NCI-H128 (cell line): ENCODE measurements at regions not wholly inside any gene's neighbourhood (a gene's known extent, or its start where the extent isn't known, plus 50 kb on each side); places are given as distances from the start of the nearest gene placed in this dataset.
"Not testable (repeated sequence)": the region's sequence is repeated elsewhere in the genome, so short reads cannot be mapped to it uniquely, and the experiment has no call there.

Experiments
- DNase-seq: peaks from one replicate; lab custom pipeline; 2025; ENCODE audit not compliant: unreplicated experiment; lab: John Stamatoyannopoulos, UW

- DNase-seq = no peak
Measured at GRCh38 chr13:22925881-22926747, 254.7 kb upstream of the SGCG start.

GRCh38 chr13:22926748-22927400, 253.9 kb upstream of the SGCG start:
- DNase-seq = no peak

- DNase-seq = not testable (repeated sequence)
Measured at GRCh38 chr13:22927845-22928244, 252.9 kb upstream of the SGCG start.

- no peak for DNase-seq
Measured at GRCh38 chr13:22929381-22930126, 251.2 kb upstream of the SGCG start.

- no peak for DNase-seq
Measured at GRCh38 chr13:22931576-22931975, 249.2 kb upstream of the SGCG start.

- not testable (repeated sequence) for DNase-seq
Measured at GRCh38 chr13:22932632-22933412, 248.0 kb upstream of the SGCG start.

- no peak for DNase-seq
Measured at GRCh38 chr13:22933571-22934181, 247.1 kb upstream of the SGCG start.

GRCh38 chr13:22934744-22935523, 245.8 kb upstream of the SGCG start:
- no peak for DNase-seq

- no peak for DNase-seq
Measured at GRCh38 chr13:22936228-22936627, 244.6 kb upstream of the SGCG start.

GRCh38 chr13:22937241-22937640, 243.5 kb upstream of the SGCG start:
- no peak for DNase-seq

GRCh38 chr13:22937953-22938352, 242.8 kb upstream of the SGCG start:
- DNase-seq = no peak

- DNase-seq = no peak
Measured at GRCh38 chr13:22938576-22938975, 242.2 kb upstream of the SGCG start.

GRCh38 chr13:22939157-22939556, 241.6 kb upstream of the SGCG start:
- no peak for DNase-seq

GRCh38 chr13:22940090-22940710, 240.6 kb upstream of the SGCG start:
- DNase-seq = no peak

- no peak for DNase-seq
Measured at GRCh38 chr13:22940736-22941135, 240.0 kb upstream of the SGCG start.

GRCh38 chr13:22941495-22941894, 239.3 kb upstream of the SGCG start:
- DNase-seq = not testable (repeated sequence)

GRCh38 chr13:22942831-22943230, 237.9 kb upstream of the SGCG start:
- not testable (repeated sequence) for DNase-seq

- DNase-seq = no peak
Measured at GRCh38 chr13:22944378-22944777, 236.4 kb upstream of the SGCG start.
